GM21390 (cell line): ENCODE measurements at regions not wholly inside any gene's neighbourhood (a gene's known extent, or its start where the extent isn't known, plus 50 kb on each side); places are given as distances from the start of the nearest gene placed in this dataset.
"Not testable (repeated sequence)": the region's sequence is repeated elsewhere in the genome, so short reads cannot be mapped to it uniquely, and the experiment has no call there.

Experiments
- ATAC-seq: cut with Tn5 transposase; IDR thresholded peaks from one replicate; pipeline ENCODE4 v1.9.1; 2021; ENCODE audit not compliant: unreplicated experiment

- no peak for ATAC-seq
Measured at GRCh38 chr1:61028136-61028535, 54.2 kb upstream of the NFIA start.

- ATAC-seq, result not testable (repeated sequence)
Measured at GRCh38 chr1:61018068-61018467, 64.3 kb upstream of the NFIA start.

GRCh38 chr1:61017651-61018050 lies 64.7 kb upstream of the NFIA start:
- ATAC-seq, result no peak

- ATAC-seq, result no peak
Measured at GRCh38 chr1:61013946-61014667, 68.3 kb upstream of the NFIA start.

GRCh38 chr1:61013189-61013945 lies 69.0 kb upstream of the NFIA start:
- no peak for ATAC-seq

- ATAC-seq, result no peak
Measured at GRCh38 chr1:61012341-61012761, 70.0 kb upstream of the NFIA start.

- ATAC-seq, result no peak
Measured at GRCh38 chr1:61011561-61012263, 70.6 kb upstream of the NFIA start.

GRCh38 chr1:61007534-61008364 lies 74.6 kb upstream of the NFIA start:
- no peak for ATAC-seq

- ATAC-seq, result no peak
Measured at GRCh38 chr1:61005614-61006580, 76.5 kb upstream of the NFIA start.

GRCh38 chr1:61004262-61005003 lies 77.9 kb upstream of the NFIA start:
- no peak for ATAC-seq

GRCh38 chr1:61000327-61000726 lies 82.0 kb upstream of the NFIA start:
- no peak for ATAC-seq

GRCh38 chr1:60998786-60999185 lies 83.6 kb upstream of the NFIA start:
- ATAC-seq, result no peak

GRCh38 chr1:60994828-60995492 lies 87.4 kb upstream of the NFIA start:
- ATAC-seq, result no peak

- ATAC-seq, result no peak
Measured at GRCh38 chr1:60994369-60994768, 88.0 kb upstream of the NFIA start.

GRCh38 chr1:60992165-60992564 lies 90.2 kb upstream of the NFIA start:
- ATAC-seq, result no peak

- no peak for ATAC-seq
Measured at GRCh38 chr1:60990714-60991090, 91.7 kb upstream of the NFIA start.

- ATAC-seq, result no peak
Measured at GRCh38 chr1:60989749-60990713, 92.3 kb upstream of the NFIA start.

GRCh38 chr1:60988891-60989290 lies 93.5 kb upstream of the NFIA start:
- no peak for ATAC-seq
